ENCODE measurements at regions not wholly inside any gene's neighbourhood (a gene's known extent, or its start where the extent isn't known, plus 50 kb on each side); places are given as distances from the start of the nearest gene placed in this dataset.

DNA sequence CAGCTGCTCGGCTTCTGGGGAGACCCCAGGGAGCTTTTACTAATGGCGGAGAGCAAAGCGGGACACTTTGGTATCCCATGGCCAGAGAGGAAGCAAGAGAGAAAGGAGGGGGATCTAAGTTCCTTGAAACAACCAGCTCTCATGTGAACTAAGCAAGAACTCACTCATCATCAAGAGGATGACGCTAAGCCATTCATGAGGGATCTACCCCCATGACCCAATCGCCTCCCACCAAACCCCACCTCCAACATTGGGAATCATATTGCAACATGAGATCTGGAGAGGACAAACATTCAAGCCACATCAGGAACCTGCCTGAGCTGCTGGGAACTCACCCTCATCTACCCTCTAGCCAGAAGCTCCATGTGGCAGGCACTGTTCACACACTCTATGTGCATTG lies 372.1 kb upstream of the RUNX1 start:
- TF ChIP-seq, protein P1, sequence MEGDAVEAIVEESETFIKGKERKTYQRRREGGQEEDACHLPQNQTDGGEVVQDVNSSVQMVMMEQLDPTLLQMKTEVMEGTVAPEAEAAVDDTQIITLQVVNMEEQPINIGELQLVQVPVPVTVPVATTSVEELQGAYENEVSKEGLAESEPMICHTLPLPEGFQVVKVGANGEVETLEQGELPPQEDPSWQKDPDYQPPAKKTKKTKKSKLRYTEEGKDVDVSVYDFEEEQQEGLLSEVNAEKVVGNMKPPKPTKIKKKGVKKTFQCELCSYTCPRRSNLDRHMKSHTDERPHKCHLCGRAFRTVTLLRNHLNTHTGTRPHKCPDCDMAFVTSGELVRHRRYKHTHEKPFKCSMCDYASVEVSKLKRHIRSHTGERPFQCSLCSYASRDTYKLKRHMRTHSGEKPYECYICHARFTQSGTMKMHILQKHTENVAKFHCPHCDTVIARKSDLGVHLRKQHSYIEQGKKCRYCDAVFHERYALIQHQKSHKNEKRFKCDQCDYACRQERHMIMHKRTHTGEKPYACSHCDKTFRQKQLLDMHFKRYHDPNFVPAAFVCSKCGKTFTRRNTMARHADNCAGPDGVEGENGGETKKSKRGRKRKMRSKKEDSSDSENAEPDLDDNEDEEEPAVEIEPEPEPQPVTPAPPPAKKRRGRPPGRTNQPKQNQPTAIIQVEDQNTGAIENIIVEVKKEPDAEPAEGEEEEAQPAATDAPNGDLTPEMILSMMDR (IDR thresholded peaks at IDR 0.05), result no peak
- H3K9me3 Mint-ChIP-seq (ENCODE audit: low read depth), result peaks cover 19% of the 10 kb centered on the region
- peaks cover 13% of the 10 kb centered on the region for H3K4me1 Mint-ChIP-seq (ENCODE audit: low read depth)
- H3K27ac Mint-ChIP-seq (ENCODE audit: unreplicated experiment), result no peak overlapping the region
- DNase-seq (ENCODE audit: low spot score), result no peak
- no peak overlapping the region for H3K4me3 Mint-ChIP-seq (ENCODE audit: unreplicated experiment)
- no peaks in the 10 kb centered on the region for H3K27me3 Mint-ChIP-seq (ENCODE audit: low read depth)
- H3K36me3 Mint-ChIP-seq (ENCODE audit: low read depth), result no peaks in the 10 kb centered on the region

DNA sequence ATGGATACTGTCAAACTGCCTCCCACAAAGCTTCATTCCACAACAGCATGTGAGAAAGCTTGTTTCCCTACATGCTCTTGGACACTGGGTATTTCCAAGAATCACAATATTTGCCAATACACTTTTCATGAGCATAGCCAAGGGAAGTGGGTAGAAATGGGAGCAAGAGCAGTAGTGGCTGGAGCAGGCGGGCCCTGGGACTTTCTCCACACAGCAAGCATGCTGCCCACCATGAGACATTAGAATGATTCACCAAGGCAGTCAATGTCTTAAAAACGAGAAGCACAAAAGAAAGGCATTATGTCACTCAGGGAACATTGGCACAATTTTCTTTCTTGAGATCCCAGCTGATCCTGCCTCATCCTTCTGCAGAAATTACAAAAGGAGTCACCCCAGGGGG lies 371.6 kb upstream of the RUNX1 start:
- TF ChIP-seq, protein P1 (IDR thresholded peaks at IDR 0.05), result no peak
- DNase-seq (ENCODE audit: low spot score), result no peak
- no peaks in the 10 kb centered on the region for H3K36me3 Mint-ChIP-seq (ENCODE audit: low read depth)
- no peak overlapping the region for H3K27ac Mint-ChIP-seq (ENCODE audit: unreplicated experiment)
- H3K27me3 Mint-ChIP-seq (ENCODE audit: low read depth), result no peaks in the 10 kb centered on the region
- H3K9me3 Mint-ChIP-seq (ENCODE audit: low read depth), result peaks cover 19% of the 10 kb centered on the region
- no peak overlapping the region for H3K4me3 Mint-ChIP-seq (ENCODE audit: unreplicated experiment)
- peaks cover 13% of the 10 kb centered on the region for H3K4me1 Mint-ChIP-seq (ENCODE audit: low read depth)

DNA sequence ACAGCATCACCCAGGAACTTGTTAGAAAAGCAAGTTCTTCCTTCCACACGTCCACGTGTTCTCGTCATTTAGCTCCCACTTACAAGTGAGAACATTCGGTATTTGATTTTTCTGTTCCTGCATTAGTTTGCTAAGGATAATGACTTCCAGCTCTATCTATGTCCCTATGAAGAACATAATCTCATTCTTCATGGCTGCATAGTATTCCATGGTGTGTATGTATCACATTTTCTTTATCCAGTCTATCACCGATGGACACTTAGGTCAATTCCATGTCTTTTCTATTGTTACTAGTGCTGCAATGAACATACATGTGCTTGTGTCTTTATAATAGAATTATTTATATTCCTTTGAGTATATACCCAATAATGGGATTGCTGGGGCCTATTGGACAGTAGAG lies 368.7 kb upstream of the RUNX1 start:
- no peak overlapping the region for H3K27ac Mint-ChIP-seq (ENCODE audit: unreplicated experiment)
- no peak overlapping the region for H3K4me3 Mint-ChIP-seq (ENCODE audit: unreplicated experiment)
- TF ChIP-seq, protein P1 (IDR thresholded peaks at IDR 0.05), result no peak
- no peak for DNase-seq (ENCODE audit: low spot score)
- H3K36me3 Mint-ChIP-seq (ENCODE audit: low read depth), result no peaks in the 10 kb centered on the region
- peaks cover 18% of the 10 kb centered on the region for H3K9me3 Mint-ChIP-seq (ENCODE audit: low read depth)
- no peaks in the 10 kb centered on the region for H3K27me3 Mint-ChIP-seq (ENCODE audit: low read depth)
- peaks cover 12% of the 10 kb centered on the region for H3K4me1 Mint-ChIP-seq (ENCODE audit: low read depth)

DNA sequence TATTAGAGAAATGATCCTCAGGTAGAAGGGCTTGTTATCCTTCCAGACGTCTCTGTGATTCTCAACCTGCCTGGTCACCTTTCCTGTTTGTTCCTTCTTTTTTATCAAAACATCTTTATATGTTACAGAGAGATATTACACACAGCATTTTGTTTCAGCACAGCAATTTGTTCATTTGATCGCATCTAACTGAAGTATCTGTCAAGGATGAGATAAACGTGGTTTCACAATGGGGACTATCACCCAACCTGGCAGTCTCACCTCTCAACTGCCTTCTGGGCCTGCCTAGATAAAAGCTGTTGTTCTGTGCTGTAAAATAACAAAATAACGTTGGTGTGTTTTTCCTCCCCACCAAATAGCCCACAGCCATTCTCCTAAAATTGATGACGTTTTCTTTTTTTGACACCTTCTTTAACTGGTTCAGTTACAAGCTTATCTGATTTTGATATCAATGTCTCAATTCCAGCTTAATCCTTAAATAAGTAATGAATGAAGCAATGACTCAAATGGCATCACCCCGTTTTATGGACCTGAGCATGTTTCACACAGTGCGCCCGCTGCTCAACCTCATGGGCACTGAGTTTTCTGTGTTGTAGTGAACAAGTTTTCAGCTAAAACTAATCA lies 367.9 kb upstream of the RUNX1 start:
- H3K9me3 Mint-ChIP-seq (ENCODE audit: low read depth), result peaks cover 11% of the 10 kb centered on the region
- H3K4me3 Mint-ChIP-seq (ENCODE audit: unreplicated experiment), result no peak overlapping the region
- H3K36me3 Mint-ChIP-seq (ENCODE audit: low read depth), result no peaks in the 10 kb centered on the region
- no peak overlapping the region for H3K27ac Mint-ChIP-seq (ENCODE audit: unreplicated experiment)
- DNase-seq (ENCODE audit: low spot score), result no peak
- TF ChIP-seq, protein P1 (IDR thresholded peaks at IDR 0.05), result no peak
- H3K4me1 Mint-ChIP-seq (ENCODE audit: low read depth), result peaks cover 12% of the 10 kb centered on the region
- no peaks in the 10 kb centered on the region for H3K27me3 Mint-ChIP-seq (ENCODE audit: low read depth)

DNA sequence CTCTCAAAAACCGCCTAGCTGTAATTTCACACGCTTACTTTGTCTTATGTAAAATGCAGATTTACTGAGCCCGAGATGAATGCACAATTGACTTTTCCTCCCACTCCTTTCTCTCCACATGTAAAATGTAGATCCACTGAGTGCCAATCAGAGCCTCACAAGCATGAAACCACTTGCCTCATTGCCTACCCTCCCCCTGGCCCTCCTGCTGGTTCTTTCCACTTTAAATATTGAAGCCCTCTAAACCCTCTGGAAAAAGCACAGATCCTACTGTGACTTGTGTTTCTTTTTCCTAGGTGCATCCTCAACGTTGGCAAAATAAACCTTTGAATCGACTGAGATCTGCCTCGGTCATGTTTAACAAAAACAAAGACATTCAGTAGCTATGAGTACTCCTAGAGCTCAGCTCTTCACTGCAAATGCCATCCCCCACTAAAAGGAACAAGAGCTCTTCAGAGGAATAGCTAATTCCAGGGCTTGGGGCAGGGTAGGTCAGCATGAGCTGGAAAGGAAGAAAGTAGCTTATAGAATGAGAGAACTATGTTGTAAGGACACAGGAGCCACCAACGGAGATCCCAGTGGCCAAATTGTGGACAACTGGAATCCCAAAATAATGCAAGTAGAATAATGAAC lies 365.5 kb upstream of the RUNX1 start:
- Mint-ChIP-seq H3K27ac (ENCODE audit: unreplicated experiment) (peak overlapping the region; percentile 49), H3K36me3 (ENCODE audit: low read depth) (no peaks in the 10 kb centered on the region), H3K27me3 (ENCODE audit: low read depth) (no peaks in the 10 kb centered on the region), H3K4me1 (ENCODE audit: low read depth) (peaks cover 12% of the 10 kb centered on the region), H3K4me3 (ENCODE audit: unreplicated experiment) (no peak overlapping the region), H3K9me3 (ENCODE audit: low read depth) (no peaks in the 10 kb centered on the region)
- TF ChIP-seq, protein P1 (IDR thresholded peaks at IDR 0.05), result no peak
- no peak for DNase-seq (ENCODE audit: low spot score)
